Thyroid gland (tissue), 4 donors: ENCODE measurements at regions not wholly inside any gene's neighbourhood (a gene's known extent, or its start where the extent isn't known, plus 50 kb on each side); places are given as distances from the start of the nearest gene placed in this dataset.

Experiments
- POLR2A ChIP-seq, 2 donors: fragments of 450-650 bp; IDR thresholded peaks; one replicate each; pipeline ENCODE4 v1.6.1; 2017; ENCODE audit warnings: antibody characterized with exemption in 2 of 2, mild to moderate bottlenecking in 2 of 2, moderate library complexity in 1 of 2
- TF ChIP-seq, protein P1 (sequence below), 6 experiments: fragments of 200-600 bp in 3 of 6; fragments of 450-650 bp in 3 of 6; sonication (generic) in 3 of 6; IDR thresholded peaks; one replicate each; pipeline ENCODE4 v1.5.1; 2016 to 2019; ENCODE audit warnings: antibody characterized with exemption in 6 of 6, mild to moderate bottlenecking in 2 of 6, inconsistent platforms in 1 of 6, moderate library complexity in 1 of 6

GRCh38 chr2:173706936-173707335 lies 258.2 kb downstream of the SP3 start:
- TF ChIP-seq, protein P1, sequence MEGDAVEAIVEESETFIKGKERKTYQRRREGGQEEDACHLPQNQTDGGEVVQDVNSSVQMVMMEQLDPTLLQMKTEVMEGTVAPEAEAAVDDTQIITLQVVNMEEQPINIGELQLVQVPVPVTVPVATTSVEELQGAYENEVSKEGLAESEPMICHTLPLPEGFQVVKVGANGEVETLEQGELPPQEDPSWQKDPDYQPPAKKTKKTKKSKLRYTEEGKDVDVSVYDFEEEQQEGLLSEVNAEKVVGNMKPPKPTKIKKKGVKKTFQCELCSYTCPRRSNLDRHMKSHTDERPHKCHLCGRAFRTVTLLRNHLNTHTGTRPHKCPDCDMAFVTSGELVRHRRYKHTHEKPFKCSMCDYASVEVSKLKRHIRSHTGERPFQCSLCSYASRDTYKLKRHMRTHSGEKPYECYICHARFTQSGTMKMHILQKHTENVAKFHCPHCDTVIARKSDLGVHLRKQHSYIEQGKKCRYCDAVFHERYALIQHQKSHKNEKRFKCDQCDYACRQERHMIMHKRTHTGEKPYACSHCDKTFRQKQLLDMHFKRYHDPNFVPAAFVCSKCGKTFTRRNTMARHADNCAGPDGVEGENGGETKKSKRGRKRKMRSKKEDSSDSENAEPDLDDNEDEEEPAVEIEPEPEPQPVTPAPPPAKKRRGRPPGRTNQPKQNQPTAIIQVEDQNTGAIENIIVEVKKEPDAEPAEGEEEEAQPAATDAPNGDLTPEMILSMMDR (IDR thresholded peaks at IDR 0.05): no peak
- no peak for TF ChIP-seq POLR2A (IDR thresholded peaks at IDR 0.05)
